A673 (cell line): ENCODE measurements at regions not wholly inside any gene's neighbourhood (a gene's known extent, or its start where the extent isn't known, plus 50 kb on each side); places are given as distances from the start of the nearest gene placed in this dataset.

Source experiments
- EZH2 ChIP-seq: fragments of 200-600 bp; sonication (generic); IDR thresholded peaks from 2 replicates; pipeline ENCODE4 v1.6.1; 2017; ENCODE audit warnings: borderline replicate concordance, low read depth, mild to moderate bottlenecking, mixed read lengths, antibody characterized with exemption, low read length; ENCODE audit not compliant: poor library complexity, severe bottlenecking
- TF ChIP-seq, protein P1 (sequence below): fragments of 300-800, 200-600 bp; sonication (generic); conservative IDR thresholded peaks from 2 replicates; pipeline ENCODE4 v1.5.1; 2017; ENCODE audit warnings: low read depth, mild to moderate bottlenecking, antibody characterized with exemption, low read length, moderate library complexity, mixed read lengths

- TF ChIP-seq, protein P1, sequence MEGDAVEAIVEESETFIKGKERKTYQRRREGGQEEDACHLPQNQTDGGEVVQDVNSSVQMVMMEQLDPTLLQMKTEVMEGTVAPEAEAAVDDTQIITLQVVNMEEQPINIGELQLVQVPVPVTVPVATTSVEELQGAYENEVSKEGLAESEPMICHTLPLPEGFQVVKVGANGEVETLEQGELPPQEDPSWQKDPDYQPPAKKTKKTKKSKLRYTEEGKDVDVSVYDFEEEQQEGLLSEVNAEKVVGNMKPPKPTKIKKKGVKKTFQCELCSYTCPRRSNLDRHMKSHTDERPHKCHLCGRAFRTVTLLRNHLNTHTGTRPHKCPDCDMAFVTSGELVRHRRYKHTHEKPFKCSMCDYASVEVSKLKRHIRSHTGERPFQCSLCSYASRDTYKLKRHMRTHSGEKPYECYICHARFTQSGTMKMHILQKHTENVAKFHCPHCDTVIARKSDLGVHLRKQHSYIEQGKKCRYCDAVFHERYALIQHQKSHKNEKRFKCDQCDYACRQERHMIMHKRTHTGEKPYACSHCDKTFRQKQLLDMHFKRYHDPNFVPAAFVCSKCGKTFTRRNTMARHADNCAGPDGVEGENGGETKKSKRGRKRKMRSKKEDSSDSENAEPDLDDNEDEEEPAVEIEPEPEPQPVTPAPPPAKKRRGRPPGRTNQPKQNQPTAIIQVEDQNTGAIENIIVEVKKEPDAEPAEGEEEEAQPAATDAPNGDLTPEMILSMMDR: no peak
- no peak for TF ChIP-seq EZH2
These were observed 437.7 kb upstream of the MEF2C start for GRCh38 chr5:89320421-89321277.
